Keratinocyte (primary cell): ENCODE measurements at regions not wholly inside any gene's neighbourhood (a gene's known extent, or its start where the extent isn't known, plus 50 kb on each side); places are given as distances from the start of the nearest gene placed in this dataset.

Experiments
- CTCF ChIP-seq, 3 experiments: IDR thresholded peaks in 1 of 3; conservative IDR thresholded peaks in 1 of 3; optimal IDR thresholded peaks in 1 of 3; 2 replicates in 2 of 3; 3 replicates in 1 of 3; pipeline versions ENCODE3 to v1.5.1; 2011; ENCODE audit warnings: low read length in 3 of 3, mild to moderate bottlenecking in 3 of 3, moderate library complexity in 2 of 3, control low read depth in 1 of 3, inconsistent platforms in 1 of 3; ENCODE audit not compliant: insufficient read depth in 2 of 3; ENCODE audit errors: extremely low read depth in 1 of 3
- EZH2 ChIP-seq: IDR thresholded peaks from one replicate; pipeline ENCODE4 v1.6.1; 2012; ENCODE audit warnings: inconsistent platforms, mild to moderate bottlenecking, low read length, moderate library complexity

- TF ChIP-seq CTCF (optimal IDR thresholded peaks at IDR 0.05 in 1 of 3, IDR thresholded peaks at IDR 0.05 in 1 of 3, conservative IDR thresholded peaks at IDR 0.05 in 1 of 3; ENCODE audit: extremely low read depth in 1 of 3, insufficient read depth in 2 of 3, low read length in 3 of 3): no peak
- no peak for TF ChIP-seq EZH2
Observed at GRCh38 chr7:108711611-108712010, 141.9 kb downstream of the DNAJB9 start.
